Mesendoderm (in vitro differentiated cells): ENCODE measurements at regions not wholly inside any gene's neighbourhood (a gene's known extent, or its start where the extent isn't known, plus 50 kb on each side); places are given as distances from the start of the nearest gene placed in this dataset.

Source experiments
- DNase-seq: peaks from one replicate; pipeline ENCODE4 v3.0.0; 2013
- H2AK5ac ChIP-seq: 2 replicates; pipeline ENCODE4 v1.6.1; 2013; ENCODE audit warnings: low read length, inconsistent platforms
- H2BK120ac ChIP-seq: 2 replicates; pipeline ENCODE4 v1.6.1; 2013; ENCODE audit warnings: low read depth, mild to moderate bottlenecking, low read length, moderate library complexity, mixed read lengths
- H2BK15ac ChIP-seq: replicated peaks from 2 replicates; pipeline ENCODE4 v1.6.1; 2013; ENCODE audit warnings: low read depth, mild to moderate bottlenecking, moderate library complexity
- H2BK5ac ChIP-seq: 2 replicates; pipeline ENCODE4 v1.6.1; 2013; ENCODE audit warnings: low read length, inconsistent platforms
- H3K18ac ChIP-seq: 2 replicates; pipeline ENCODE4 v1.6.1; 2013; ENCODE audit warnings: mild to moderate bottlenecking, low read length, mixed read lengths
- H3K23ac ChIP-seq: one replicate; pipeline ENCODE4 v1.6.1; 2013; ENCODE audit warnings: low read length
- H3K27ac ChIP-seq: 2 replicates; pipeline ENCODE4 v1.5.1; 2013; ENCODE audit warnings: low read depth, mild to moderate bottlenecking, inconsistent platforms, low read length, moderate library complexity
- H3K27me3 ChIP-seq: 2 replicates; pipeline ENCODE4 v1.6.1; 2013; ENCODE audit warnings: low read length, control low read depth, mild to moderate bottlenecking, inconsistent platforms; ENCODE audit not compliant: insufficient read depth, poor library complexity
- H3K36me3 ChIP-seq: 2 replicates; pipeline ENCODE4 v1.6.1; 2013; ENCODE audit warnings: low read length, inconsistent platforms; ENCODE audit not compliant: control insufficient read depth, insufficient read depth
- H3K4ac ChIP-seq: one replicate; pipeline ENCODE4 v1.6.1; 2013; ENCODE audit warnings: low read depth, mild to moderate bottlenecking, low read length, moderate library complexity
- H3K4me1 ChIP-seq: 2 replicates; pipeline ENCODE4 v1.6.1; 2013; ENCODE audit warnings: low read depth, low read length, inconsistent platforms; ENCODE audit not compliant: control insufficient read depth
- H3K4me2 ChIP-seq: 2 replicates; pipeline ENCODE4 v1.6.1; 2013; ENCODE audit warnings: low read length
- H3K4me3 ChIP-seq: 2 replicates; pipeline ENCODE4 v1.5.1; 2013; ENCODE audit warnings: mild to moderate bottlenecking, low read length
- H3K56ac ChIP-seq: one replicate; pipeline ENCODE4 v1.6.1; 2013; ENCODE audit warnings: low read length
- H3K79me1 ChIP-seq: 2 replicates; pipeline ENCODE4 v1.6.1; 2013; ENCODE audit warnings: low read length, inconsistent platforms
- H3K79me2 ChIP-seq: 2 replicates; pipeline ENCODE4 v1.6.1; 2013; ENCODE audit warnings: mild to moderate bottlenecking, low read length; ENCODE audit not compliant: control insufficient read depth, insufficient read depth
- H3K9ac ChIP-seq: 2 replicates; pipeline ENCODE4 v1.6.1; 2013; ENCODE audit warnings: low read length, inconsistent platforms
- H4K5ac ChIP-seq: one replicate; pipeline ENCODE4 v1.6.1; 2013; ENCODE audit warnings: low read length
- H4K8ac ChIP-seq: one replicate; pipeline ENCODE4 v1.6.1; 2013; ENCODE audit warnings: low read depth, mild to moderate bottlenecking, control low read depth, low read length, moderate library complexity
- WGBS: extraction: QIAGEN DNeasy Blood & Tissue Kit; methylation state at CpG from one replicate; pipeline ENCODE4 v1.1.7; 2013; ENCODE audit warnings: low lambda C conversion rate, missing lambda C conversion rate; ENCODE audit not compliant: insufficient coverage; ENCODE audit errors: extremely low coverage; 5-methylcytosine and 5-hydroxymethylcytosine counted together

GRCh38 chr13:36552334-36552733, 120.0 kb downstream of the CCNA1 start:
- no peak for DNase-seq
- no peak overlapping the region for H3K56ac ChIP-seq
- H3K36me3 ChIP-seq = no peaks in the 10 kb centered on the region
- H4K5ac ChIP-seq = no peak overlapping the region
- no peak overlapping the region for H2BK5ac ChIP-seq
- no peak overlapping the region for H3K23ac ChIP-seq
- no CpG with 5 or more reads among the region's 1 CpG for WGBS
- H3K27me3 ChIP-seq = no peaks in the 10 kb centered on the region
- no peak overlapping the region for H2BK120ac ChIP-seq
- no peak overlapping the region for H2BK15ac ChIP-seq
- H3K9ac ChIP-seq = no peak overlapping the region
- no peak overlapping the region for H3K27ac ChIP-seq
- H4K8ac ChIP-seq = no peak overlapping the region
- no peak overlapping the region for H3K4me3 ChIP-seq
- no peak overlapping the region for H3K4ac ChIP-seq
- no peak overlapping the region for H3K18ac ChIP-seq
- no peak overlapping the region for H2AK5ac ChIP-seq
- H3K79me2 ChIP-seq = no peaks in the 10 kb centered on the region
- H3K4me1 ChIP-seq = no peaks in the 10 kb centered on the region
- no peaks in the 10 kb centered on the region for H3K79me1 ChIP-seq
- H3K4me2 ChIP-seq = no peak overlapping the region

- no peak overlapping the region for H3K56ac ChIP-seq
- no peak overlapping the region for H4K8ac ChIP-seq
- no peak overlapping the region for H3K27ac ChIP-seq
- H3K36me3 ChIP-seq = no peaks in the 10 kb centered on the region
- H3K9ac ChIP-seq = no peak overlapping the region
- no peak overlapping the region for H2BK15ac ChIP-seq
- no peak overlapping the region for H2AK5ac ChIP-seq
- H3K23ac ChIP-seq = no peak overlapping the region
- DNase-seq = no peak
- H3K79me1 ChIP-seq = no peaks in the 10 kb centered on the region
- no peak overlapping the region for H3K18ac ChIP-seq
- H3K4me1 ChIP-seq = no peaks in the 10 kb centered on the region
- H3K4me3 ChIP-seq = no peak overlapping the region
- no peak overlapping the region for H2BK5ac ChIP-seq
- WGBS = no CpG with 5 or more reads among the region's 1 CpG
- H3K4me2 ChIP-seq = no peak overlapping the region
- H3K4ac ChIP-seq = no peak overlapping the region
- H3K27me3 ChIP-seq = no peaks in the 10 kb centered on the region
- no peak overlapping the region for H2BK120ac ChIP-seq
- no peaks in the 10 kb centered on the region for H3K79me2 ChIP-seq
- no peak overlapping the region for H4K5ac ChIP-seq
Observed at GRCh38 chr13:36553491-36553890, 120.3 kb upstream of the SERTM1 start.

GRCh38 chr13:36555151-36555986, 118.5 kb upstream of the SERTM1 start:
- Histone ChIP-seq H2BK15ac (no peak overlapping the region), H3K56ac (no peak overlapping the region), H4K5ac (no peak overlapping the region), H4K8ac (no peak overlapping the region), H2AK5ac (no peak overlapping the region), H3K79me1 (no peaks in the 10 kb centered on the region), H3K4me1 (no peaks in the 10 kb centered on the region), H3K4me2 (no peak overlapping the region), H3K18ac (no peak overlapping the region), H3K79me2 (no peaks in the 10 kb centered on the region), H2BK5ac (no peak overlapping the region), H3K4ac (no peak overlapping the region), H3K9ac (no peak overlapping the region), H3K23ac (no peak overlapping the region), H3K27me3 (no peaks in the 10 kb centered on the region), H3K27ac (no peak overlapping the region), H3K4me3 (no peak overlapping the region), H2BK120ac (no peak overlapping the region), H3K36me3 (no peaks in the 10 kb centered on the region)
- no CpG with 5 or more reads among the region's 5 CpGs for WGBS
- DNase-seq = no peak

GRCh38 chr13:36559375-36559774, 114.4 kb upstream of the SERTM1 start:
- H3K4ac ChIP-seq = no peak overlapping the region
- no peaks in the 10 kb centered on the region for H3K79me1 ChIP-seq
- no peaks in the 10 kb centered on the region for H3K36me3 ChIP-seq
- no peak overlapping the region for H2AK5ac ChIP-seq
- H3K18ac ChIP-seq = no peak overlapping the region
- H3K23ac ChIP-seq = no peak overlapping the region
- no peaks in the 10 kb centered on the region for H3K4me1 ChIP-seq
- no CpG with 5 or more reads among the region's 3 CpGs for WGBS
- H2BK120ac ChIP-seq = no peak overlapping the region
- no peak overlapping the region for H4K5ac ChIP-seq
- H3K27ac ChIP-seq = no peak overlapping the region
- H2BK15ac ChIP-seq = no peak overlapping the region
- no peak overlapping the region for H3K4me2 ChIP-seq
- no peak overlapping the region for H3K56ac ChIP-seq
- H3K4me3 ChIP-seq = no peak overlapping the region
- no peak overlapping the region for H2BK5ac ChIP-seq
- H4K8ac ChIP-seq = no peak overlapping the region
- no peak for DNase-seq
- no peaks in the 10 kb centered on the region for H3K79me2 ChIP-seq
- no peak overlapping the region for H3K9ac ChIP-seq
- H3K27me3 ChIP-seq = no peaks in the 10 kb centered on the region

GRCh38 chr13:36567485-36567884, 106.3 kb upstream of the SERTM1 start:
- Histone ChIP-seq H3K27ac (no peak overlapping the region), H3K4me3 (no peak overlapping the region), H4K8ac (no peak overlapping the region), H3K79me1 (no peaks in the 10 kb centered on the region), H3K4ac (no peak overlapping the region), H3K9ac (no peak overlapping the region), H3K18ac (no peak overlapping the region), H2BK15ac (no peak overlapping the region), H4K5ac (no peak overlapping the region), H2AK5ac (no peak overlapping the region), H3K56ac (no peak overlapping the region), H3K4me1 (no peaks in the 10 kb centered on the region), H3K27me3 (no peaks in the 10 kb centered on the region), H2BK120ac (no peak overlapping the region), H3K79me2 (no peaks in the 10 kb centered on the region), H3K4me2 (no peak overlapping the region), H3K36me3 (no peaks in the 10 kb centered on the region), H2BK5ac (no peak overlapping the region), H3K23ac (no peak overlapping the region)
- no peak for DNase-seq
- 100% methylated on average over 3 of the region's 5 CpGs for WGBS

GRCh38 chr13:36570489-36570888, 103.3 kb upstream of the SERTM1 start:
- no peak overlapping the region for H3K9ac ChIP-seq
- no CpG with 5 or more reads among the region's 2 CpGs for WGBS
- H4K8ac ChIP-seq = no peak overlapping the region
- no peak overlapping the region for H3K23ac ChIP-seq
- H2BK120ac ChIP-seq = no peak overlapping the region
- no peak overlapping the region for H2BK5ac ChIP-seq
- H3K79me2 ChIP-seq = no peaks in the 10 kb centered on the region
- H2BK15ac ChIP-seq = no peak overlapping the region
- no peak for DNase-seq
- H3K27ac ChIP-seq = no peak overlapping the region
- H3K4ac ChIP-seq = no peak overlapping the region
- H3K18ac ChIP-seq = no peak overlapping the region
- no peak overlapping the region for H2AK5ac ChIP-seq
- H3K36me3 ChIP-seq = no peaks in the 10 kb centered on the region
- H3K27me3 ChIP-seq = no peaks in the 10 kb centered on the region
- no peaks in the 10 kb centered on the region for H3K79me1 ChIP-seq
- no peak overlapping the region for H3K4me2 ChIP-seq
- no peak overlapping the region for H4K5ac ChIP-seq
- H3K56ac ChIP-seq = no peak overlapping the region
- no peaks in the 10 kb centered on the region for H3K4me1 ChIP-seq
- no peak overlapping the region for H3K4me3 ChIP-seq
